ENCODE measurements at regions not wholly inside any gene's neighbourhood (a gene's known extent, or its start where the extent isn't known, plus 50 kb on each side); places are given as distances from the start of the nearest gene placed in this dataset.

- no peaks in the 10 kb centered on the region for H3K9me3 ChIP-seq (ENCODE audit: control insufficient read depth, insufficient read depth, low read length)
- DNase-seq (ENCODE audit: low read depth, low spot score), result no peak
- H3K27ac ChIP-seq (ENCODE audit: low read depth, low read length), result no peak overlapping the region
- TF ChIP-seq CTCF (IDR thresholded peaks at IDR 0.05; ENCODE audit: low read depth, low read length), result no peak
- H3K27me3 ChIP-seq (ENCODE audit: control insufficient read depth, insufficient read depth, low read length), result no peaks in the 10 kb centered on the region
- CTCF ChIA-PET, result no interaction called here
- POLR2A ChIA-PET, result no interaction called here
- no peak overlapping the region for H3K4me3 ChIP-seq (ENCODE audit: low read depth, low read length)
These were observed 337.1 kb upstream of the MAN1A1 start for GRCh38 chr6:119686644-119687043.

GRCh38 chr6:119686240-119686639, 336.7 kb upstream of the MAN1A1 start:
- Histone ChIP-seq H3K27ac (ENCODE audit: low read depth, low read length) (no peak overlapping the region), H3K27me3 (ENCODE audit: control insufficient read depth, insufficient read depth, low read length) (no peaks in the 10 kb centered on the region), H3K9me3 (ENCODE audit: control insufficient read depth, insufficient read depth, low read length) (no peaks in the 10 kb centered on the region), H3K4me3 (ENCODE audit: low read depth, low read length) (no peak overlapping the region)
- ChIA-PET CTCF (no interaction called here), POLR2A (no interaction called here)
- no peak for DNase-seq (ENCODE audit: low read depth, low spot score)
- no peak for TF ChIP-seq CTCF (IDR thresholded peaks at IDR 0.05; ENCODE audit: low read depth, low read length)

DNA sequence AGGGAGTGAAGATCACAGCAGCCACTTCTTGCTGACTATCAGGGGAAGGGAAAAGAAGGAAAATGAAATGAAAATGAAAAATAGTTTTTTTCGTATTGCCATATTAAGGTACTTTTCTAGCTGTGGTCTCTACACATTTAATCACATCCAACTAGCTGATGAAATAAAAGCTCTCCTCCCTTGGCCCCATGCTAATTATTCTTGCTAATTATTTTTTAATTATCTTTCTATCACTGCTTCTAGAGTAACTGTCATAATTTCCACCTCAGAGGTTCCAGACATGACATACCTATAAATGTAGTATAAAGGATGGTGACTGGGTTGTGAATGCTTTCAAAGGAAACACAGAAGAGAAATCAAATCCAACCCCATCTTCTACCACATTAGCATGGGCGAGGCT, 334.1 kb upstream of the MAN1A1 start:
- Histone ChIP-seq H3K4me3 (ENCODE audit: low read depth, low read length) (no peak overlapping the region), H3K27me3 (ENCODE audit: control insufficient read depth, insufficient read depth, low read length) (no peaks in the 10 kb centered on the region), H3K27ac (ENCODE audit: low read depth, low read length) (no peak overlapping the region), H3K9me3 (ENCODE audit: control insufficient read depth, insufficient read depth, low read length) (no peaks in the 10 kb centered on the region)
- ChIA-PET CTCF (no interaction called here), POLR2A (no interaction called here)
- TF ChIP-seq CTCF (IDR thresholded peaks at IDR 0.05; ENCODE audit: low read depth, low read length), result no peak
- DNase-seq (ENCODE audit: low read depth, low spot score), result no peak

DNA sequence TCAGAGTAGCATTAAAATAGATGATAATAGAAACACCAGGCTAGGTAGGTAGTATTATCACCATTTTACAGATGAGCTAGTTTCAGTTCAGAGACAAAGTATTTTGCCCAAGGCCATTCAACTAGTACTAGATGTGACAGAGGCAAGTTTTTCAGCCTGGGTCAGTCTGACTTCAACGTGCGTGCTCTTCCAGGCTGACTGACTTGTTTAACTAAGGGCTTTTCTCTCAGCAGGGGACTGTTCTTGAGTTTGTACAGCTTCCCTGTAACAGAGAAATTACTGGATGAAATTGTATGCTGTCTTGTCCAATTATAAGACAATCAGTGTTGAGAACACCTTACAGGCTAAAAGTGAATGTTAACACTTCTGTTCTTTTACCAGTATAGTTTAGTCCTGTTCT, 333.5 kb upstream of the MAN1A1 start:
- POLR2A ChIA-PET, result no interaction called here
- Histone ChIP-seq H3K9me3 (ENCODE audit: control insufficient read depth, insufficient read depth, low read length) (no peaks in the 10 kb centered on the region), H3K4me3 (ENCODE audit: low read depth, low read length) (no peak overlapping the region), H3K27me3 (ENCODE audit: control insufficient read depth, insufficient read depth, low read length) (no peaks in the 10 kb centered on the region), H3K27ac (ENCODE audit: low read depth, low read length) (no peak overlapping the region)
- CTCF ChIA-PET, result no interaction called here
- no peak for TF ChIP-seq CTCF (IDR thresholded peaks at IDR 0.05; ENCODE audit: low read depth, low read length)
- DNase-seq (ENCODE audit: low read depth, low spot score), result no peak

- Histone ChIP-seq H3K9me3 (ENCODE audit: control insufficient read depth, insufficient read depth, low read length) (no peaks in the 10 kb centered on the region), H3K4me3 (ENCODE audit: low read depth, low read length) (no peak overlapping the region), H3K27ac (ENCODE audit: low read depth, low read length) (no peak overlapping the region), H3K27me3 (ENCODE audit: control insufficient read depth, insufficient read depth, low read length) (no peaks in the 10 kb centered on the region)
- ChIA-PET POLR2A (no interaction called here), CTCF (no interaction called here)
- no peak for DNase-seq (ENCODE audit: low read depth, low spot score)
- TF ChIP-seq CTCF (IDR thresholded peaks at IDR 0.05; ENCODE audit: low read depth, low read length), result no peak
These were observed 329.4 kb upstream of the MAN1A1 start for GRCh38 chr6:119678961-119679360.

Data from AG04450 (cell line).